Keratinocyte (primary cell): ENCODE measurements at regions not wholly inside any gene's neighbourhood (a gene's known extent, or its start where the extent isn't known, plus 50 kb on each side); places are given as distances from the start of the nearest gene placed in this dataset.
A peak's percentile ranks its signal among the peaks of the same experiment; 100 is the strongest.

ENCODE experiments used
- DNase-seq: peaks from one replicate; pipeline ENCODE4 v3.0.0-alpha.2; 2011; ENCODE audit warnings: low read depth, missing footprints, low spot score
- FAIRE-seq: peaks from 2 replicates; lab custom pipeline; 2011; peaks lifted over from hg19 to GRCh38; lab: Jason Lieb, UNC
- H2AFZ ChIP-seq: 2 replicates; pipeline ENCODE4 v1.6.0; 2012; ENCODE audit warnings: low read length, control low read depth, inconsistent platforms; ENCODE audit not compliant: control insufficient read depth
- H3K27ac ChIP-seq: 2 replicates; pipeline ENCODE4 v1.5.1; 2011; ENCODE audit warnings: low read length; ENCODE audit not compliant: control insufficient read depth, insufficient read depth
- H3K27me3 ChIP-seq: 3 replicates; pipeline ENCODE4 v1.6.0; 2011; ENCODE audit warnings: low read length; ENCODE audit not compliant: control insufficient read depth, insufficient read depth; ENCODE audit errors: extremely low read depth
- H3K36me3 ChIP-seq, 2 experiments: 2 replicates in 1 of 2; 3 replicates in 1 of 2; pipeline ENCODE4 v1.5.1; 2011; ENCODE audit warnings: low read length in 2 of 2, mild to moderate bottlenecking in 1 of 2; ENCODE audit not compliant: control insufficient read depth in 2 of 2, insufficient read depth in 2 of 2; ENCODE audit errors: extremely low read depth in 1 of 2
- H3K4me1 ChIP-seq: 3 replicates; pipeline ENCODE4 v1.5.1; 2011; ENCODE audit warnings: low read length; ENCODE audit not compliant: control insufficient read depth, insufficient read depth; ENCODE audit errors: extremely low read depth
- H3K4me2 ChIP-seq: 3 replicates; pipeline ENCODE4 v1.6.0; 2011; ENCODE audit warnings: low read depth, low read length; ENCODE audit not compliant: control insufficient read depth, insufficient read depth; ENCODE audit errors: extremely low read depth
- H3K4me3 ChIP-seq, 3 experiments: fragments of 200-600 bp in 1 of 3; sonication (generic) in 1 of 3; 2 replicates in 2 of 3; 3 replicates in 1 of 3; pipeline ENCODE4 v1.5.1; 2011 to 2016; ENCODE audit warnings: low read length in 3 of 3, mild to moderate bottlenecking in 3 of 3, control low read depth in 2 of 3, inconsistent platforms in 1 of 3, low read depth in 1 of 3, mixed read lengths in 1 of 3, mixed run types in 1 of 3, moderate library complexity in 1 of 3; ENCODE audit not compliant: control insufficient read depth in 2 of 3, insufficient read depth in 2 of 3; ENCODE audit errors: extremely low read depth in 1 of 3
- H3K79me2 ChIP-seq: 2 replicates; pipeline ENCODE4 v1.6.0; 2012; ENCODE audit warnings: low read length; ENCODE audit not compliant: control insufficient read depth, insufficient read depth
- H3K9ac ChIP-seq: 3 replicates; pipeline ENCODE4 v1.6.0; 2011; ENCODE audit warnings: low read length; ENCODE audit not compliant: control insufficient read depth, insufficient read depth; ENCODE audit errors: extremely low read depth
- H3K9me1 ChIP-seq: 3 replicates; pipeline ENCODE4 v1.6.0; 2011; ENCODE audit warnings: low read length; ENCODE audit not compliant: control insufficient read depth, insufficient read depth; ENCODE audit errors: extremely low read depth
- H3K9me3 ChIP-seq: 2 replicates; pipeline ENCODE4 v1.5.1; 2012; ENCODE audit warnings: low read depth, low read length; ENCODE audit not compliant: control insufficient read depth
- H4K20me1 ChIP-seq: 3 replicates; pipeline ENCODE4 v1.6.0; 2011; ENCODE audit warnings: low read length; ENCODE audit not compliant: control insufficient read depth, insufficient read depth; ENCODE audit errors: extremely low read depth
- EZH2 ChIP-seq: IDR thresholded peaks from one replicate; pipeline ENCODE4 v1.6.1; 2012; ENCODE audit warnings: inconsistent platforms, mild to moderate bottlenecking, low read length, moderate library complexity
- dilution Hi-C: fragments of 300-500 bp; cut with MboI; formaldehyde crosslinking; loops from one replicate; pipeline ENCODE4 v1.7.0; 2020; ENCODE audit warnings: low sequenced_read_pairs; ENCODE audit not compliant: extremely low pct_ligation_motif_present
- TF ChIP-seq, protein P1 (sequence below), 3 experiments: IDR thresholded peaks in 1 of 3; conservative IDR thresholded peaks in 1 of 3; optimal IDR thresholded peaks in 1 of 3; 2 replicates in 2 of 3; 3 replicates in 1 of 3; pipeline versions ENCODE3 to v1.5.1; 2011; ENCODE audit warnings: low read length in 3 of 3, mild to moderate bottlenecking in 3 of 3, moderate library complexity in 2 of 3, control low read depth in 1 of 3, inconsistent platforms in 1 of 3; ENCODE audit not compliant: insufficient read depth in 2 of 3; ENCODE audit errors: extremely low read depth in 1 of 3

- H3K4me1 ChIP-seq, result no peaks in the 10 kb centered on the region
- no peak for DNase-seq
- no peak for TF ChIP-seq EZH2
- TF ChIP-seq, protein P1, sequence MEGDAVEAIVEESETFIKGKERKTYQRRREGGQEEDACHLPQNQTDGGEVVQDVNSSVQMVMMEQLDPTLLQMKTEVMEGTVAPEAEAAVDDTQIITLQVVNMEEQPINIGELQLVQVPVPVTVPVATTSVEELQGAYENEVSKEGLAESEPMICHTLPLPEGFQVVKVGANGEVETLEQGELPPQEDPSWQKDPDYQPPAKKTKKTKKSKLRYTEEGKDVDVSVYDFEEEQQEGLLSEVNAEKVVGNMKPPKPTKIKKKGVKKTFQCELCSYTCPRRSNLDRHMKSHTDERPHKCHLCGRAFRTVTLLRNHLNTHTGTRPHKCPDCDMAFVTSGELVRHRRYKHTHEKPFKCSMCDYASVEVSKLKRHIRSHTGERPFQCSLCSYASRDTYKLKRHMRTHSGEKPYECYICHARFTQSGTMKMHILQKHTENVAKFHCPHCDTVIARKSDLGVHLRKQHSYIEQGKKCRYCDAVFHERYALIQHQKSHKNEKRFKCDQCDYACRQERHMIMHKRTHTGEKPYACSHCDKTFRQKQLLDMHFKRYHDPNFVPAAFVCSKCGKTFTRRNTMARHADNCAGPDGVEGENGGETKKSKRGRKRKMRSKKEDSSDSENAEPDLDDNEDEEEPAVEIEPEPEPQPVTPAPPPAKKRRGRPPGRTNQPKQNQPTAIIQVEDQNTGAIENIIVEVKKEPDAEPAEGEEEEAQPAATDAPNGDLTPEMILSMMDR (optimal IDR thresholded peaks at IDR 0.05 in 1 of 3, IDR thresholded peaks at IDR 0.05 in 1 of 3, conservative IDR thresholded peaks at IDR 0.05 in 1 of 3; ENCODE audit: extremely low read depth in 1 of 3, insufficient read depth in 2 of 3, low read length in 3 of 3), result no peak
- no peaks in the 10 kb centered on the region for H3K27me3 ChIP-seq
- dilution Hi-C loops, result loop anchor here (5.0 kb wide), 1 partner anchor 62 kb away; no protein-coding TSS in a partner anchor
- no peak overlapping the region for H3K27ac ChIP-seq
- H3K9me3 ChIP-seq, result no peaks in the 10 kb centered on the region
- FAIRE-seq, result no peak
- no peaks in the 10 kb centered on the region for H3K79me2 ChIP-seq
- no peak overlapping the region for H3K9ac ChIP-seq
- no peaks in the 10 kb centered on the region for H3K36me3 ChIP-seq
- no peak overlapping the region for H3K4me2 ChIP-seq
- H2AFZ ChIP-seq, result no peak overlapping the region
- H3K9me1 ChIP-seq, result no peaks in the 10 kb centered on the region
- no peaks in the 10 kb centered on the region for H4K20me1 ChIP-seq
- no peak overlapping the region for H3K4me3 ChIP-seq
Observed at GRCh38 chr22:22769434-22770279, 118.0 kb upstream of the IGLL5 start.

DNA sequence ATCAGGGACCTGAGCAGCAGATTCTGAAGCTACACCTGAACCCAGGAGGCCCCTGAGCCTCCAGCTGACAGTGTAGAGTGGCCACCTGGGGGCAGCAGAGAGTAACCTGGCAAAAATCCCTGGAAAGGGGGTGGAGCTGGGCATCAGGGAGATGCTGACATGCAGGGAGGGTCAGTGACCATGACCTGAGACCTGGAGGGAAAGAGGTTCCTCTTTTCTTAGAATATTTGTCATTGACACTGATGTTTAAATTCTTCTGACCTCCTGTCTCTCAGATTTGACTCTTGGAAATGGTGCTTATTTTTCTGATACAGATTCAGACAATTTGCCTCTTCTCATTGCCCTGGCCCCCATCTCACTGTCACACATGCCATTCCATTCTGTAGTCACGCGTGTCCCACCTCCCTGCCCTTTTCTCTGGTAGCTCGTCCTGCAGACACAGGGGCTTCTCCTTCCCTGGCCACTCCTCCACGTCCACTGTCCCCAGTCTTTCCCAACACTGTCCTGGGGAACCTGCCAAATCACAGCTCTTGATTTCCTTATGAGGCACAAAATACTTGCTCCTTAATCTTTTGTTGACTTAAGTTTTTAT, 117.2 kb upstream of the IGLL5 start:
- Histone ChIP-seq H3K9me1 (no peaks in the 10 kb centered on the region), H3K27me3 (no peaks in the 10 kb centered on the region), H3K36me3 (no peaks in the 10 kb centered on the region), H3K4me3 (no peak overlapping the region), H3K9me3 (no peaks in the 10 kb centered on the region), H3K4me2 (no peak overlapping the region), H3K9ac (no peak overlapping the region), H2AFZ (no peak overlapping the region), H3K27ac (no peak overlapping the region), H3K79me2 (no peaks in the 10 kb centered on the region), H4K20me1 (no peaks in the 10 kb centered on the region), H3K4me1 (no peaks in the 10 kb centered on the region)
- TF ChIP-seq EZH2, result no peak
- TF ChIP-seq, protein P1 (optimal IDR thresholded peaks at IDR 0.05 in 1 of 3, IDR thresholded peaks at IDR 0.05 in 1 of 3, conservative IDR thresholded peaks at IDR 0.05 in 1 of 3; ENCODE audit: extremely low read depth in 1 of 3, insufficient read depth in 2 of 3, low read length in 3 of 3), result peak; percentile 68 to 89 (median 82)
- no peak for FAIRE-seq
- no peak for DNase-seq
- dilution Hi-C loops, result no loop called here
